Globus pallidus (tissue), 1 donor: ENCODE measurements at regions not wholly inside any gene's neighbourhood (a gene's known extent, or its start where the extent isn't known, plus 50 kb on each side); places are given as distances from the start of the nearest gene placed in this dataset.
"Not testable (repeated sequence)": the region's sequence is repeated elsewhere in the genome, so short reads cannot be mapped to it uniquely, and the experiment has no call there.

Source experiments
- DNase-seq: peaks from one replicate; pipeline ENCODE4 v3.0.0-alpha.2; 2015; ENCODE audit warnings: low spot score

- DNase-seq = no peak
Measured at GRCh38 chr21:15311510-15311909, 246.7 kb upstream of the NRIP1 start.

GRCh38 chr21:15317034-15317433, 252.2 kb upstream of the NRIP1 start:
- DNase-seq = not testable (repeated sequence)

- DNase-seq = no peak
Measured at GRCh38 chr21:15319727-15320126, 254.9 kb upstream of the NRIP1 start.

- DNase-seq = no peak
Measured at GRCh38 chr21:15324542-15324941, 259.7 kb upstream of the NRIP1 start.

GRCh38 chr21:15326032-15326867, 261.4 kb upstream of the NRIP1 start:
- DNase-seq = no peak

- DNase-seq = no peak
Measured at GRCh38 chr21:15327637-15328265, 263.0 kb upstream of the NRIP1 start.

- no peak for DNase-seq
Measured at GRCh38 chr21:15329191-15329590, 264.4 kb upstream of the NRIP1 start.

GRCh38 chr21:15330872-15331271, 266.1 kb upstream of the NRIP1 start:
- no peak for DNase-seq

- DNase-seq = no peak
Measured at GRCh38 chr21:15332572-15332971, 267.8 kb upstream of the NRIP1 start.

GRCh38 chr21:15333136-15333710, 268.4 kb upstream of the NRIP1 start:
- no peak for DNase-seq

GRCh38 chr21:15333951-15334350, 269.2 kb upstream of the NRIP1 start:
- DNase-seq = no peak

GRCh38 chr21:15343066-15343465, 278.3 kb upstream of the NRIP1 start:
- DNase-seq = no peak

- DNase-seq = no peak
Measured at GRCh38 chr21:15352009-15352408, 287.2 kb upstream of the NRIP1 start.

- no peak for DNase-seq
Measured at GRCh38 chr21:15353546-15353945, 288.7 kb upstream of the NRIP1 start.

- no peak for DNase-seq
Measured at GRCh38 chr21:15354516-15354915, 289.7 kb upstream of the NRIP1 start.

- no peak for DNase-seq
Measured at GRCh38 chr21:15355066-15355465, 290.3 kb upstream of the NRIP1 start.

GRCh38 chr21:15359251-15359650, 294.5 kb upstream of the NRIP1 start:
- DNase-seq = no peak

GRCh38 chr21:15362458-15362857, 297.7 kb upstream of the NRIP1 start:
- no peak for DNase-seq

GRCh38 chr21:15363921-15364320, 299.1 kb upstream of the NRIP1 start:
- DNase-seq = no peak

- DNase-seq = no peak
Measured at GRCh38 chr21:15365751-15366392, 301.1 kb upstream of the NRIP1 start.

- no peak for DNase-seq
Measured at GRCh38 chr21:15366555-15366954, 301.8 kb upstream of the NRIP1 start.

- DNase-seq = no peak
Measured at GRCh38 chr21:15367061-15367626, 302.3 kb upstream of the NRIP1 start.
